Epithelial cell of esophagus (primary cell): ENCODE measurements at regions not wholly inside any gene's neighbourhood (a gene's known extent, or its start where the extent isn't known, plus 50 kb on each side); places are given as distances from the start of the nearest gene placed in this dataset.

Source experiments
- DNase-seq: peaks from one replicate; pipeline ENCODE4 v3.0.0; 2010; ENCODE audit warnings: low read depth
- H3K4me3 ChIP-seq: 2 replicates; pipeline ENCODE4 v1.5.1; 2011; ENCODE audit warnings: mild to moderate bottlenecking, low read length, control low read depth
- TF ChIP-seq, protein P1 (sequence below): IDR thresholded peaks from 2 replicates; pipeline ENCODE4 v1.5.1; 2011; ENCODE audit warnings: low read depth, mild to moderate bottlenecking, low read length, control low read depth, inconsistent platforms; ENCODE audit not compliant: insufficient read depth; ENCODE audit errors: missing control alignments

DNA sequence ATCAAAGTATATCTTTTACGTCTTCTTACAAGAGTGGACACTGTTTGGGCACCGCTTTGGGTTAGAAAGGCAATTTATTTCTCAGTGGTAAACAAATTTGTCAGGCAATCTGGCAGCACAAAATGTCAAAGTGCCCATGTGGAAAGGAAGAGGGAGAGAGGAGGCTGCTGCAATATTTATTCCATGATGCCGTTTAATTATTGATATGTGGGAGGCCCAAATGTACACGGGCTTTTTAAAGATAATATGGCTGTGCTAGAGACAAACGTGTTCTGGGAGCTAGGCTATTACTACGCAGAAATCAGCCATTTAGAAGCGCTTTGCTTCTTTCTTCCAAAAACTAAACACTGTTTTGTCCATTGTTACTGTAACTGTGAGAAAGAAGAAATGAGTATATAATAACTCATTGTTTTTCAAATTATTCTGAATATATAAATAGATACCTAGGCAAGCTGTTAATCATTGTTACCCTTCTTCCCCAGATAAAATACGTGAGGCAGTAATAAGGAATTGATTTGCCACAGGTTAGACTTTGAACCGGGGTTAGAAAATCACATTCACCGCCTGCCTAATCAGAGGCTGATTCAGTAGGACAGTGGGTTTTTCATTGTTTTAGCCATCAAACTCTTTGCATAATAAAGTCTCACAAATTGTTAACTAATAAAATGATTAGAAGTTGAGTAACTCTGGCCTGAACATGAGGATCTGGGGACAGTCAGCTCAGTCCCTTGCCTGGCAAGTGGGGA, 116.5 kb upstream of the FRMD4A start:
- DNase-seq: no peak
- TF ChIP-seq, protein P1, sequence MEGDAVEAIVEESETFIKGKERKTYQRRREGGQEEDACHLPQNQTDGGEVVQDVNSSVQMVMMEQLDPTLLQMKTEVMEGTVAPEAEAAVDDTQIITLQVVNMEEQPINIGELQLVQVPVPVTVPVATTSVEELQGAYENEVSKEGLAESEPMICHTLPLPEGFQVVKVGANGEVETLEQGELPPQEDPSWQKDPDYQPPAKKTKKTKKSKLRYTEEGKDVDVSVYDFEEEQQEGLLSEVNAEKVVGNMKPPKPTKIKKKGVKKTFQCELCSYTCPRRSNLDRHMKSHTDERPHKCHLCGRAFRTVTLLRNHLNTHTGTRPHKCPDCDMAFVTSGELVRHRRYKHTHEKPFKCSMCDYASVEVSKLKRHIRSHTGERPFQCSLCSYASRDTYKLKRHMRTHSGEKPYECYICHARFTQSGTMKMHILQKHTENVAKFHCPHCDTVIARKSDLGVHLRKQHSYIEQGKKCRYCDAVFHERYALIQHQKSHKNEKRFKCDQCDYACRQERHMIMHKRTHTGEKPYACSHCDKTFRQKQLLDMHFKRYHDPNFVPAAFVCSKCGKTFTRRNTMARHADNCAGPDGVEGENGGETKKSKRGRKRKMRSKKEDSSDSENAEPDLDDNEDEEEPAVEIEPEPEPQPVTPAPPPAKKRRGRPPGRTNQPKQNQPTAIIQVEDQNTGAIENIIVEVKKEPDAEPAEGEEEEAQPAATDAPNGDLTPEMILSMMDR: no peak

DNA sequence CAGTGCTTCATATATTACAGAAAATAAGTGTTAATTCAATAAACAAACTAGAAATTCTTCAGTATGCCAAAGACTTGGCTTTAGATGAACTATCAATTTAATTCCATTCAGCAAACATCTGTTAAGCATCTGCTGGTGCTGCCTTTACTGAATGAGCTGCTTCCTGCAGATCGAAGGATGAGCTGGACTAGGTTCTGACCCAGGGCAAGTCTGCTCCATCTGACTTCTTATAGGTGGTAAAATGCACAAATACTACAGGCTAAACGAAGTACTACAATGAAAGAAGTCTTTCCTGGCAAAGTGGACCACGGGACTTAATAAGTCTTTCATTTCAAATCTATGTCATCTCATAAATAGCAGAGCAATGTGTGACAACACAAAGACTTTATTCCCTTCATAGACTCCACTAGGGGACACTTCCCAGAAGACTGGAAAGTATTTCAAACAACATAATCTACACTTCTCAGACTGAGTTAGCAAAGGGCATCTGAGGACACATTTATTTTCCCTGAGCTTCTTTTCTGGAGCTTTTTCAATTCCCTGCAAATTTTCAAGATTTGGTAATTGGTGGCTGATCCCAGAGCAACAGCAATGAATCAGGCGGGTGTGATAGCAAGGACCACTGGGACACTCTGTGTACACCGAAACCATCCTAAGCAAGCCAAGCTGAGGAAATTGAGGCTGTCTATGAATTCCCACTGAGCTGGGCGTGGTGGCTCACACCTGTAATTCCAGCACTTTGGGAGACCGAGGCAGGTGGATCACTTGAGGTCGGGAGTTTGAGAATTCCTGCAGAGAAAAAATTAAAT, 108.9 kb upstream of the FRMD4A start:
- DNase-seq: no peak
- H3K4me3 ChIP-seq: no peak overlapping the region
- TF ChIP-seq, protein P1: no peak

More for the DNA sequence above, 116.5 kb upstream of the FRMD4A start:
- H3K4me3 ChIP-seq: no peak overlapping the region

DNA sequence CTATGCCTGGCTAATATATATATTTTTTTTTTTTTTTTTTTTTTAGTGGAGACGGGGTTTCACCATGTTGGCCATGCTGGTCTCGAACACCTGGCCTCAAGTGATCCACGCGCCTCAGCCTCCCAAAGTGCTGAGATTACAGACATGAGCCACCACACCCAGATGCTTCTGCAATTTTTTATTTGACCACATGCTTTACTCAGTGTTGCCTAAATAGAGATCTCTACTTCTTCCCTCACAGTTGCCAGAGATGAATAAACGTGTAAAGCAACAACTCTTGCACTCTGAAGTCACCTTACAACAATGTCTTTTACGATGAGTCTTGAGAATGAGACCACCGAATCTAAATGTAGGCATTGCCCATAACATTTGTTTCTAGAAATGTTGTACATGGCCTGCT, 107.9 kb upstream of the FRMD4A start:
- no peak for DNase-seq
- H3K4me3 ChIP-seq: no peak overlapping the region
- TF ChIP-seq, protein P1: no peak

DNA sequence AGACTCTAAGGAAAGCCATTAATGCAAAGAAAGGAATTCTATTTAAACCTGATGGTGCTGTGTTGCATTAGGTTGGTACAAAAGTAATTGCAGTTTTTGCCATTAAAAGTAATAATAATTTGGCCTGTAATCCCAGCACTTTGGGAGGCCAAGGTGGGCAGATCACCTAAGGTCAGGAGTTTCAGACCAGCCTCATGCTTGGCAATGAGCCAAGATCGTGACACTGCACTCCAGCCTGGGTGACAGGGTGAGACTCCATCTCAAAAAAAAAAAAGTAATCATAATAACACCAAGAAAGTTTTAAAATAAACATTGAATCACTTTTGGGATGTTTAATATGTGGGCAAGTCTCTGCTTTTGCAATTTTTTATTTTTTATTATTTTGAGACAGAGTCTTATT, 107.3 kb upstream of the FRMD4A start:
- TF ChIP-seq, protein P1: no peak
- no peak overlapping the region for H3K4me3 ChIP-seq
- DNase-seq: no peak

DNA sequence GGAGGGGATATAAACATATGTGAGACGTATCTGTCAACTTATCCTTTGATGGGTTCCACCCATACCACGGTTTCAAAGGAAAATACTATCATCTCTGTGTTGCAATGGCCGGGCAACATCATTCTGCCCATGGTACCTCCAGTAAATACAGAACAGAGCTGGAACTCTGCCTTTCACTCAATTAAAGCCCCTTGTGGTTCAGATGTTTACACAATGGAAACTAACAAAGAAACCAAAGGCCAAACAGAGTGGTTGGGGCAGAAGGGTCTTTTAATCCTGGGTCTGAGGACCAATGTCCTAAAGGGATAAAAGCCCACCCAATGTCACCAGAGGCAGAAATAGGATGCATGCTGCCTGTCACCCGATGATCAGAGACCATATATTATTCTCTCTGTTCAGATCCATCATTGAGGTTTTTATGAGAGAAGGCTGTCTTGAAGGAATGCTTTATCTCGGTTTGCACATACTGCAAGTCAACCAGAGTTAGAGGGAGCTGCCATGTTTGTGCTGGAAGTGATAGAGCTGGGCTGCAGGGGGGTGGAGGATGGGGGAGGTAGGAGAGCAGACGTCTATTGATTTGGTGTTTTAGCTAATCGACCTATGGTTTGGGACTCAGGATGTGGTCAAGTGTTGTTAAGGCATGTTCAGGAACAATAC, 105.4 kb upstream of the FRMD4A start:
- no peak for DNase-seq
- TF ChIP-seq, protein P1: no peak

DNA sequence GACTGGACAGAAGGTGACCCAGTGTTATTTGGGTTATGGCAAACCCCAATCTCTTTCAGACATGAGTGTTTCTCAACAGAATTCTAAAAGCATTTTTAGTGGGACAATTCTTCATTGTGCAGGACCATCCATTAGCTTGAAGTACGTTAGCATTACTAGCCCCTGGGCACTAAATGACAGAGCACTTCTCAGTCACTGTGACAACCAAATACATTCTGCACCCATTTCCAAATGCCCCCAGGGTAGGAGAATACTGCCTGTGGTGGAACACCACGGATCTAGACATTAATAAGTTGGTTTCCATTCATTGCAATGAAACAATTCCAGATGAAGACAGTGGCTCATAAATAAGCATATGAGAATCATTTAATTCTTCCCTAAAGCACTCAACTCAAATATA, 102.4 kb upstream of the FRMD4A start:
- H3K4me3 ChIP-seq: no peak overlapping the region
- TF ChIP-seq, protein P1: no peak
- no peak for DNase-seq

More for the DNA sequence above, 105.4 kb upstream of the FRMD4A start:
- H3K4me3 ChIP-seq: no peak overlapping the region
